Upper lobe of left lung (tissue), 6 donors: ENCODE measurements at regions not wholly inside any gene's neighbourhood (a gene's known extent, or its start where the extent isn't known, plus 50 kb on each side); places are given as distances from the start of the nearest gene placed in this dataset.

ENCODE experiments used
- ATAC-seq, 2 donors: fragments of 200-7000 bp; cut with Tn5 transposase; one replicate each; pipeline ENCODE4 v1.9.1; 2022; ENCODE audit warnings: mild to moderate bottlenecking in 2 of 2, moderate library complexity in 2 of 2; ENCODE audit not compliant: low FRiP score in 2 of 2
- DNase-seq, 2 donors: peaks; one replicate each; pipeline ENCODE4 v3.0.0-alpha.2; 2019 to 2020
- H3K27ac ChIP-seq, 4 donors: fragments of 200-600 bp; sonication (generic); one replicate each; pipeline ENCODE4 v1.5.1; 2016 to 2019
- H3K27me3 ChIP-seq, 4 donors: fragments of 200-600 bp; sonication (generic); one replicate each; pipeline ENCODE4 v1.5.1; 2017 to 2019
- H3K36me3 ChIP-seq, 4 donors: fragments of 200-600 bp; sonication (generic); one replicate each; pipeline ENCODE4 v1.5.1; 2016 to 2019
- H3K4me1 ChIP-seq, 4 donors: fragments of 200-600 bp; sonication (generic); one replicate each; pipeline ENCODE4 v1.5.1; 2018 to 2019
- H3K4me3 ChIP-seq, 4 donors: fragments of 200-600 bp; sonication (generic); one replicate each; pipeline ENCODE4 v1.5.1; 2017 to 2019; ENCODE audit warnings: mild to moderate bottlenecking in 2 of 4, moderate library complexity in 1 of 4
- H3K9me3 ChIP-seq, 4 donors: fragments of 200-600 bp; sonication (generic); one replicate each; pipeline ENCODE4 v1.5.1; 2018 to 2019
- CTCF ChIP-seq, 6 experiments: fragments of 450-650 bp in 4 of 6; fragments of 200-600 bp in 2 of 6; sonication (generic) in 2 of 6; IDR thresholded peaks; one replicate each; pipeline ENCODE4 v1.5.1; 2016 to 2019; ENCODE audit warnings: antibody characterized with exemption in 6 of 6
- EP300 ChIP-seq, 4 donors: sonication (generic); formaldehyde crosslinking; IDR thresholded peaks; one replicate each; pipeline ENCODE4 v1.5.1; 2017; ENCODE audit warnings: antibody characterized with exemption in 4 of 4, control low read depth in 2 of 4
- POLR2A ChIP-seq, 4 donors: fragments of 450-650 bp; IDR thresholded peaks; one replicate each; pipeline ENCODE4 v1.5.1; 2016 to 2017; ENCODE audit warnings: antibody characterized with exemption in 4 of 4, mild to moderate bottlenecking in 2 of 4
- POLR2AphosphoS5 ChIP-seq, 2 donors: sonication (generic); formaldehyde crosslinking; IDR thresholded peaks; one replicate each; pipeline ENCODE4 v1.5.1; 2017; ENCODE audit warnings: antibody characterized with exemption in 2 of 2
- WGBS, 2 donors: methylation state at CpG; one replicate each; pipeline ENCODE4 v1.1.5; 2017 to 2018; 5-methylcytosine and 5-hydroxymethylcytosine counted together
- donor health status: DM: no; HTN: no; CAD: no; lungs with moderate emphysema.
- donor health status: DM: no; HTN: yes; CAD: no; lungs with severe emphysema.

- Histone ChIP-seq H3K27ac (no peak overlapping the region), H3K4me1 (no peaks in the 10 kb centered on the region), H3K9me3 (no peaks in the 10 kb centered on the region), H3K4me3 (no peak overlapping the region), H3K27me3 (no peaks in the 10 kb centered on the region), H3K36me3 (no peaks in the 10 kb centered on the region)
- ATAC-seq, result no peak
- 66 to 75% methylated on average over 3 of the region's 3 CpGs for WGBS, 2 donors
- no peak for DNase-seq
- no peak for TF ChIP-seq EP300 (IDR thresholded peaks at IDR 0.05)
Observed at GRCh38 chr4:181475359-181475758, 767.8 kb upstream of the TENM3 start.

- H3K9me3 ChIP-seq, result no peaks in the 10 kb centered on the region
- H3K27me3 ChIP-seq, result no peaks in the 10 kb centered on the region
- no peak overlapping the region for H3K27ac ChIP-seq
- no peaks in the 10 kb centered on the region for H3K36me3 ChIP-seq
- H3K4me3 ChIP-seq, result no peak overlapping the region
- WGBS, 2 donors, result 41 to 53% methylated on average over 14 of the region's 14 CpGs
- peak in 1 of 2 donors; percentile 29 for ATAC-seq
- H3K4me1 ChIP-seq, result no peaks in the 10 kb centered on the region
- peak in 1 of 2 donors; percentile 13 for DNase-seq
- no peak for TF ChIP-seq POLR2AphosphoS5 (IDR thresholded peaks at IDR 0.05)
- TF ChIP-seq EP300 (IDR thresholded peaks at IDR 0.05), result no peak
- no peak for TF ChIP-seq POLR2A (IDR thresholded peaks at IDR 0.05)
- no peak for TF ChIP-seq CTCF (IDR thresholded peaks at IDR 0.05)
Observed at GRCh38 chr4:181475781-181476507, 767.3 kb upstream of the TENM3 start.

- Histone ChIP-seq H3K4me1 (no peaks in the 10 kb centered on the region), H3K36me3 (no peaks in the 10 kb centered on the region), H3K27ac (no peak overlapping the region), H3K9me3 (no peaks in the 10 kb centered on the region), H3K4me3 (no peak overlapping the region), H3K27me3 (no peaks in the 10 kb centered on the region)
- 37 to 42% methylated on average over 2 of the region's 2 CpGs for WGBS, 2 donors
- ATAC-seq (no peak), DNase-seq (no peak)
- TF ChIP-seq EP300 (IDR thresholded peaks at IDR 0.05) (no peak), POLR2AphosphoS5 (IDR thresholded peaks at IDR 0.05) (no peak), CTCF (IDR thresholded peaks at IDR 0.05) (no peak), POLR2A (IDR thresholded peaks at IDR 0.05) (no peak)
Observed at GRCh38 chr4:181476508-181476890, 766.7 kb upstream of the TENM3 start.

- no peak overlapping the region for H3K27ac ChIP-seq
- no peaks in the 10 kb centered on the region for H3K4me1 ChIP-seq
- no peak overlapping the region for H3K4me3 ChIP-seq
- H3K9me3 ChIP-seq, result no peaks in the 10 kb centered on the region
- no peak for TF ChIP-seq POLR2A (IDR thresholded peaks at IDR 0.05)
- TF ChIP-seq CTCF (IDR thresholded peaks at IDR 0.05), result no peak
- no peak for DNase-seq
- 70 to 72% methylated on average over 4 of the region's 4 CpGs for WGBS, 2 donors
- no peak for ATAC-seq
- no peaks in the 10 kb centered on the region for H3K27me3 ChIP-seq
- no peaks in the 10 kb centered on the region for H3K36me3 ChIP-seq
Observed at GRCh38 chr4:181477591-181477990, 765.6 kb upstream of the TENM3 start.

GRCh38 chr4:181478656-181479055, 764.5 kb upstream of the TENM3 start:
- TF ChIP-seq CTCF (IDR thresholded peaks at IDR 0.05) (no peak), POLR2A (IDR thresholded peaks at IDR 0.05) (no peak), POLR2AphosphoS5 (IDR thresholded peaks at IDR 0.05) (no peak), EP300 (IDR thresholded peaks at IDR 0.05) (no peak)

More at GRCh38 chr4:181478656-181479055, 764.5 kb upstream of the TENM3 start:
- Histone ChIP-seq H3K27ac (no peak overlapping the region), H3K4me3 (no peak overlapping the region), H3K36me3 (no peaks in the 10 kb centered on the region), H3K4me1 (no peaks in the 10 kb centered on the region), H3K27me3 (no peaks in the 10 kb centered on the region), H3K9me3 (no peaks in the 10 kb centered on the region)
- 67 to 69% methylated on average over 3 of the region's 3 CpGs for WGBS, 2 donors
- DNase-seq (no peak), ATAC-seq (no peak)
